Chondrocyte (in vitro differentiated cells): ENCODE measurements at regions not wholly inside any gene's neighbourhood (a gene's known extent, or its start where the extent isn't known, plus 50 kb on each side); places are given as distances from the start of the nearest gene placed in this dataset.
A peak's percentile ranks its signal among the peaks of the same experiment; 100 is the strongest.

Source experiments
- DNase-seq: peaks from one replicate; pipeline ENCODE4 v3.0.0; 2021; ENCODE audit warnings: mixed read lengths, low spot score
- H3K27ac Mint-ChIP-seq: one replicate; pipeline ENCODE4 v1.8.0; 2021; ENCODE audit warnings: mild to moderate bottlenecking, moderate library complexity, mixed read lengths; ENCODE audit not compliant: unreplicated experiment
- H3K27me3 Mint-ChIP-seq: 2 replicates; pipeline ENCODE4 v1.8.0; 2021; ENCODE audit warnings: low read depth, mixed read lengths
- H3K36me3 Mint-ChIP-seq: 2 replicates; pipeline ENCODE4 v1.8.0; 2021; ENCODE audit warnings: low read depth, mixed read lengths
- H3K4me1 Mint-ChIP-seq: 2 replicates; pipeline ENCODE4 v1.8.0; 2021; ENCODE audit warnings: low read depth, mild to moderate bottlenecking, mixed read lengths
- H3K4me3 Mint-ChIP-seq: one replicate; pipeline ENCODE4 v1.8.0; 2021; ENCODE audit warnings: mild to moderate bottlenecking, moderate library complexity, mixed read lengths; ENCODE audit not compliant: unreplicated experiment
- H3K9me3 Mint-ChIP-seq: 2 replicates; pipeline ENCODE4 v1.8.0; 2021; ENCODE audit warnings: low read depth, mixed read lengths
- CTCF ChIP-seq: fragments of 200-600 bp; sonication (generic); IDR thresholded peaks from 2 replicates; pipeline ENCODE4 v1.5.0; 2021; ENCODE audit warnings: antibody characterized with exemption, mild to moderate bottlenecking, moderate library complexity

- H3K27ac Mint-ChIP-seq, result no peak overlapping the region
- no peak overlapping the region for H3K4me3 Mint-ChIP-seq
- no peak for TF ChIP-seq CTCF
- peaks cover 4% of the 10 kb centered on the region for H3K9me3 Mint-ChIP-seq
- H3K27me3 Mint-ChIP-seq, result peaks cover 2% of the 10 kb centered on the region
- H3K4me1 Mint-ChIP-seq, result no peaks in the 10 kb centered on the region
- H3K36me3 Mint-ChIP-seq, result no peaks in the 10 kb centered on the region
- no peak for DNase-seq
These were observed 712.0 kb upstream of the NXPH2 start for GRCh38 chr2:139492131-139492680.

GRCh38 chr2:139480161-139480650 lies 700.0 kb upstream of the NXPH2 start:
- no peak overlapping the region for H3K4me3 Mint-ChIP-seq
- no peaks in the 10 kb centered on the region for H3K4me1 Mint-ChIP-seq
- DNase-seq, result no peak
- no peaks in the 10 kb centered on the region for H3K9me3 Mint-ChIP-seq
- no peaks in the 10 kb centered on the region for H3K36me3 Mint-ChIP-seq
- TF ChIP-seq CTCF, result no peak
- H3K27ac Mint-ChIP-seq, result no peak overlapping the region
- H3K27me3 Mint-ChIP-seq, result no peaks in the 10 kb centered on the region

- DNase-seq, result no peak
- H3K27ac Mint-ChIP-seq, result no peak overlapping the region
- no peaks in the 10 kb centered on the region for H3K9me3 Mint-ChIP-seq
- H3K4me3 Mint-ChIP-seq, result no peak overlapping the region
- H3K4me1 Mint-ChIP-seq, result no peaks in the 10 kb centered on the region
- H3K27me3 Mint-ChIP-seq, result no peaks in the 10 kb centered on the region
- peak; percentile 30 for TF ChIP-seq CTCF
- no peaks in the 10 kb centered on the region for H3K36me3 Mint-ChIP-seq
These were observed 698.1 kb upstream of the NXPH2 start for GRCh38 chr2:139478165-139478914.

- Mint-ChIP-seq H3K36me3 (no peaks in the 10 kb centered on the region), H3K4me3 (no peak overlapping the region), H3K4me1 (no peaks in the 10 kb centered on the region), H3K9me3 (no peaks in the 10 kb centered on the region), H3K27ac (no peak overlapping the region), H3K27me3 (peaks cover 4% of the 10 kb centered on the region)
- DNase-seq, result no peak
- TF ChIP-seq CTCF, result no peak
These were observed 697.4 kb upstream of the NXPH2 start for GRCh38 chr2:139477618-139478017.

- no peak for TF ChIP-seq CTCF
- Mint-ChIP-seq H3K9me3 (no peaks in the 10 kb centered on the region), H3K4me1 (no peaks in the 10 kb centered on the region), H3K27ac (no peak overlapping the region), H3K27me3 (peaks cover 10% of the 10 kb centered on the region), H3K4me3 (no peak overlapping the region), H3K36me3 (no peaks in the 10 kb centered on the region)
- no peak for DNase-seq
These were observed 689.8 kb upstream of the NXPH2 start for GRCh38 chr2:139469985-139470384.
